ENCODE measurements at regions not wholly inside any gene's neighbourhood (a gene's known extent, or its start where the extent isn't known, plus 50 kb on each side); places are given as distances from the start of the nearest gene placed in this dataset.

DNA sequence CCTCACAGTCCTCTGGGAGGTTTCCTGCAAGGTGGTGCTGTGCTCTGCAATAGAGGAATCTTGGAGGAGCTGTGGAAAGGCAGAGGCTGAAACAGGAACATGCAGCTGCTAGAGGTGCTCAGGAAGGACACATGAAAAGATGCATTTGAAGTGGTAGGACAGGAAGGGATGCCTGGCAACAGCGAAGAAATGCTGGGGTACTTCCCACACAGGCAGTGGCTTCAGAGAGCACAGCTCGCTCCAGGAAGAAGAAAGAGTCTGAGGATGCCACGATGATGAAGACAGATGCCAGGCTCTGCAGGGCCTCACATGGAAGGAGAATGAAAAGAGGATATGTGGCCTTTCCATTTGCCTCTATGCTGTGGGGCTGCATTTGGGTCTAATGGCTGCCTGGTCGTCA lies 77.0 kb upstream of the TMEM72 start:
- Mint-ChIP-seq H3K36me3 (no peaks in the 10 kb centered on the region), H3K27ac (no peak overlapping the region), H3K9me3 (no peaks in the 10 kb centered on the region; the same call in 1 of the 2 replicates), H3K4me3 (no peak overlapping the region), H3K4me1 (peaks cover 11% of the 10 kb centered on the region), H3K27me3 (ENCODE audit: low read depth) (no peaks in the 10 kb centered on the region; the same call in 1 of the 2 replicates)
- ATAC-seq (no peak), DNase-seq (ENCODE audit: low spot score) (no peak)
- TF ChIP-seq RELA (CRISPR knock-in tag; IDR thresholded peaks at IDR 0.05; ENCODE audit: borderline replicate concordance) (no peak), FOXK1 (CRISPR knock-in tag; IDR thresholded peaks at IDR 0.05) (no peak), JUN (CRISPR knock-in tag; IDR thresholded peaks at IDR 0.05) (no peak), FOXJ3 (CRISPR knock-in tag; IDR thresholded peaks at IDR 0.05; ENCODE audit: borderline replicate concordance) (no peak), NFE2L1 (CRISPR knock-in tag; IDR thresholded peaks at IDR 0.05) (no peak), CREB1 (CRISPR knock-in tag; IDR thresholded peaks at IDR 0.05) (no peak), ARID4B (CRISPR knock-in tag; IDR thresholded peaks at IDR 0.05; ENCODE audit: borderline replicate concordance) (no peak)
- TF ChIP-seq, protein P1, sequence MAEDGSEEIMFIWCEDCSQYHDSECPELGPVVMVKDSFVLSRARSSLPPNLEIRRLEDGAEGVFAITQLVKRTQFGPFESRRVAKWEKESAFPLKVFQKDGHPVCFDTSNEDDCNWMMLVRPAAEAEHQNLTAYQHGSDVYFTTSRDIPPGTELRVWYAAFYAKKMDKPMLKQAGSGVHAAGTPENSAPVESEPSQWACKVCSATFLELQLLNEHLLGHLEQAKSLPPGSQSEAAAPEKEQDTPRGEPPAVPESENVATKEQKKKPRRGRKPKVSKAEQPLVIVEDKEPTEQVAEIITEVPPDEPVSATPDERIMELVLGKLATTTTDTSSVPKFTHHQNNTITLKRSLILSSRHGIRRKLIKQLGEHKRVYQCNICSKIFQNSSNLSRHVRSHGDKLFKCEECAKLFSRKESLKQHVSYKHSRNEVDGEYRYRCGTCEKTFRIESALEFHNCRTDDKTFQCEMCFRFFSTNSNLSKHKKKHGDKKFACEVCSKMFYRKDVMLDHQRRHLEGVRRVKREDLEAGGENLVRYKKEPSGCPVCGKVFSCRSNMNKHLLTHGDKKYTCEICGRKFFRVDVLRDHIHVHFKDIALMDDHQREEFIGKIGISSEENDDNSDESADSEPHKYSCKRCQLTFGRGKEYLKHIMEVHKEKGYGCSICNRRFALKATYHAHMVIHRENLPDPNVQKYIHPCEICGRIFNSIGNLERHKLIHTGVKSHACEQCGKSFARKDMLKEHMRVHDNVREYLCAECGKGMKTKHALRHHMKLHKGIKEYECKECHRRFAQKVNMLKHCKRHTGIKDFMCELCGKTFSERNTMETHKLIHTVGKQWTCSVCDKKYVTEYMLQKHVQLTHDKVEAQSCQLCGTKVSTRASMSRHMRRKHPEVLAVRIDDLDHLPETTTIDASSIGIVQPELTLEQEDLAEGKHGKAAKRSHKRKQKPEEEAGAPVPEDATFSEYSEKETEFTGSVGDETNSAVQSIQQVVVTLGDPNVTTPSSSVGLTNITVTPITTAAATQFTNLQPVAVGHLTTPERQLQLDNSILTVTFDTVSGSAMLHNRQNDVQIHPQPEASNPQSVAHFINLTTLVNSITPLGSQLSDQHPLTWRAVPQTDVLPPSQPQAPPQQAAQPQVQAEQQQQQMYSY (CRISPR knock-in tag; IDR thresholded peaks at IDR 0.05): no peak
- TF ChIP-seq, protein P2, sequence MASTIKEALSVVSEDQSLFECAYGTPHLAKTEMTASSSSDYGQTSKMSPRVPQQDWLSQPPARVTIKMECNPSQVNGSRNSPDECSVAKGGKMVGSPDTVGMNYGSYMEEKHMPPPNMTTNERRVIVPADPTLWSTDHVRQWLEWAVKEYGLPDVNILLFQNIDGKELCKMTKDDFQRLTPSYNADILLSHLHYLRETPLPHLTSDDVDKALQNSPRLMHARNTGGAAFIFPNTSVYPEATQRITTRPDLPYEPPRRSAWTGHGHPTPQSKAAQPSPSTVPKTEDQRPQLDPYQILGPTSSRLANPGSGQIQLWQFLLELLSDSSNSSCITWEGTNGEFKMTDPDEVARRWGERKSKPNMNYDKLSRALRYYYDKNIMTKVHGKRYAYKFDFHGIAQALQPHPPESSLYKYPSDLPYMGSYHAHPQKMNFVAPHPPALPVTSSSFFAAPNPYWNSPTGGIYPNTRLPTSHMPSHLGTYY (CRISPR knock-in tag; IDR thresholded peaks at IDR 0.05): no peak
- POLR2A ChIA-PET: no interaction called here
- CTCF ChIA-PET: no interaction called here

DNA sequence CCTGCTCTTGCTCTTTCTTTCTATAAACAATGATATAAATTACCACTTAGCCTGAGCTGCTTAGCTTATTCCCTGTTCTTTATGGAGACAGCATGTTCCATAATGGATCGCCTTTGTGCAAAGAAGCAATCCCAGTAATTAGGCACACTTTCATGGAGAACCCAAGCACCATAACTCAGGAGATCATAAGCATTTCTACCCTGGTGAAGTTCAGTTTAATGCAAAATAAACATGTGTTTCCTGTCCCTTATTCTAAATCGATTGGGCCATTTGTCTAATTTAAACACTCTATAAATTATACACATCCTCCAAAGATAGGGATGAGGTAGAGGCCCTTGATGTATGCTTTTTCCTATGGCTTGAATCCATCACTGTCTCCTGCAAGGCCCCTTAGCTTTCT lies 75.8 kb upstream of the TMEM72 start:
- ChIA-PET CTCF (no interaction called here), POLR2A (no interaction called here)
- no peak for ATAC-seq
- H3K27ac Mint-ChIP-seq: no peak overlapping the region
- H3K27me3 Mint-ChIP-seq (ENCODE audit: low read depth): no peaks in the 10 kb centered on the region; the same call in 1 of the 2 replicates
- peaks cover 6% of the 10 kb centered on the region; the same call in 1 of the 2 replicates for H3K4me1 Mint-ChIP-seq
- no peak for TF ChIP-seq FOXP1 (CRISPR knock-in tag; IDR thresholded peaks at IDR 0.05; ENCODE audit: borderline replicate concordance)
- TF ChIP-seq, protein P3, sequence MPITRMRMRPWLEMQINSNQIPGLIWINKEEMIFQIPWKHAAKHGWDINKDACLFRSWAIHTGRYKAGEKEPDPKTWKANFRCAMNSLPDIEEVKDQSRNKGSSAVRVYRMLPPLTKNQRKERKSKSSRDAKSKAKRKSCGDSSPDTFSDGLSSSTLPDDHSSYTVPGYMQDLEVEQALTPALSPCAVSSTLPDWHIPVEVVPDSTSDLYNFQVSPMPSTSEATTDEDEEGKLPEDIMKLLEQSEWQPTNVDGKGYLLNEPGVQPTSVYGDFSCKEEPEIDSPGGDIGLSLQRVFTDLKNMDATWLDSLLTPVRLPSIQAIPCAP (CRISPR knock-in tag; IDR thresholded peaks at IDR 0.05): no peak
- TF ChIP-seq AFF4 (CRISPR knock-in tag; IDR thresholded peaks at IDR 0.05; ENCODE audit: borderline replicate concordance): no peak
- TF ChIP-seq SOX15 (CRISPR knock-in tag; IDR thresholded peaks at IDR 0.05): no peak
- no peak for TF ChIP-seq ARID4B (CRISPR knock-in tag; IDR thresholded peaks at IDR 0.05; ENCODE audit: borderline replicate concordance)
- no peak for TF ChIP-seq KAT7 (CRISPR knock-in tag; IDR thresholded peaks at IDR 0.05; ENCODE audit: borderline replicate concordance)
- TF ChIP-seq NR1H2 (CRISPR knock-in tag; IDR thresholded peaks at IDR 0.05): no peak
- TF ChIP-seq ZBTB21 (CRISPR knock-in tag; IDR thresholded peaks at IDR 0.05; ENCODE audit: borderline replicate concordance): no peak
- no peaks in the 10 kb centered on the region for H3K36me3 Mint-ChIP-seq
- no peak for DNase-seq (ENCODE audit: low spot score)
- no peak overlapping the region for H3K4me3 Mint-ChIP-seq
- H3K9me3 Mint-ChIP-seq: no peaks in the 10 kb centered on the region; the same call in 1 of the 2 replicates
